RPMI8226 (cell line): ENCODE measurements at regions not wholly inside any gene's neighbourhood (a gene's known extent, or its start where the extent isn't known, plus 50 kb on each side); places are given as distances from the start of the nearest gene placed in this dataset.
A peak's percentile ranks its signal among the peaks of the same experiment; 100 is the strongest.
"Not testable (repeated sequence)": the region's sequence is repeated elsewhere in the genome, so short reads cannot be mapped to it uniquely, and the experiment has no call there.

ENCODE experiments used
- DNase-seq: peaks from one replicate; pipeline ENCODE4 v3.0.0-alpha.2; 2015

- no peak for DNase-seq
These were observed 2228.7 kb upstream of the WWC1 start for GRCh38 chr5:166062719-166063118.

GRCh38 chr5:166063261-166063660 is 2228.2 kb upstream of the WWC1 start:
- DNase-seq, result no peak

GRCh38 chr5:166068547-166069335 is 2222.7 kb upstream of the WWC1 start:
- no peak for DNase-seq

GRCh38 chr5:166073901-166074581 is 2217.4 kb upstream of the WWC1 start:
- DNase-seq, result no peak

- no peak for DNase-seq
These were observed 2216.6 kb upstream of the WWC1 start for GRCh38 chr5:166074582-166075481.

- DNase-seq, result no peak
These were observed 2208.1 kb upstream of the WWC1 start for GRCh38 chr5:166083183-166083959.

GRCh38 chr5:166086568-166086967 is 2204.9 kb upstream of the WWC1 start:
- no peak for DNase-seq

- DNase-seq, result no peak
These were observed 2202.9 kb upstream of the WWC1 start for GRCh38 chr5:166088389-166089039.

- no peak for DNase-seq
These were observed 2199.5 kb upstream of the WWC1 start for GRCh38 chr5:166091931-166092330.

GRCh38 chr5:166093312-166093711 is 2198.1 kb upstream of the WWC1 start:
- DNase-seq, result no peak

GRCh38 chr5:166102947-166103346 is 2188.5 kb upstream of the WWC1 start:
- no peak for DNase-seq

- no peak for DNase-seq
These were observed 2180.4 kb upstream of the WWC1 start for GRCh38 chr5:166111021-166111420.

GRCh38 chr5:166117072-166118066 is 2174.1 kb upstream of the WWC1 start:
- DNase-seq, result no peak

- no peak for DNase-seq
These were observed 2171.9 kb upstream of the WWC1 start for GRCh38 chr5:166119506-166119905.

- DNase-seq, result no peak
These were observed 2167.7 kb upstream of the WWC1 start for GRCh38 chr5:166123717-166124116.

GRCh38 chr5:166127766-166128570 is 2163.5 kb upstream of the WWC1 start:
- DNase-seq, result no peak

GRCh38 chr5:166145107-166145506 is 2146.3 kb upstream of the WWC1 start:
- DNase-seq, result not testable (repeated sequence)

GRCh38 chr5:166163996-166164610 is 2127.3 kb upstream of the WWC1 start:
- DNase-seq, result no peak

GRCh38 chr5:166165596-166165995 is 2125.8 kb upstream of the WWC1 start:
- DNase-seq, result peak; percentile 11
